ENCODE measurements at regions not wholly inside any gene's neighbourhood (a gene's known extent, or its start where the extent isn't known, plus 50 kb on each side); places are given as distances from the start of the nearest gene placed in this dataset.

GRCh38 chr1:17903386-17903785 lies 148.3 kb downstream of the ACTL8 start:
- Histone ChIP-seq H3K27me3 (ENCODE audit: insufficient read depth, low read length, poor library complexity, severe bottlenecking) (no peaks in the 10 kb centered on the region), H3K4me3 (ENCODE audit: low read length, poor library complexity, severe bottlenecking) (no peak overlapping the region)
- TF ChIP-seq, protein P1, sequence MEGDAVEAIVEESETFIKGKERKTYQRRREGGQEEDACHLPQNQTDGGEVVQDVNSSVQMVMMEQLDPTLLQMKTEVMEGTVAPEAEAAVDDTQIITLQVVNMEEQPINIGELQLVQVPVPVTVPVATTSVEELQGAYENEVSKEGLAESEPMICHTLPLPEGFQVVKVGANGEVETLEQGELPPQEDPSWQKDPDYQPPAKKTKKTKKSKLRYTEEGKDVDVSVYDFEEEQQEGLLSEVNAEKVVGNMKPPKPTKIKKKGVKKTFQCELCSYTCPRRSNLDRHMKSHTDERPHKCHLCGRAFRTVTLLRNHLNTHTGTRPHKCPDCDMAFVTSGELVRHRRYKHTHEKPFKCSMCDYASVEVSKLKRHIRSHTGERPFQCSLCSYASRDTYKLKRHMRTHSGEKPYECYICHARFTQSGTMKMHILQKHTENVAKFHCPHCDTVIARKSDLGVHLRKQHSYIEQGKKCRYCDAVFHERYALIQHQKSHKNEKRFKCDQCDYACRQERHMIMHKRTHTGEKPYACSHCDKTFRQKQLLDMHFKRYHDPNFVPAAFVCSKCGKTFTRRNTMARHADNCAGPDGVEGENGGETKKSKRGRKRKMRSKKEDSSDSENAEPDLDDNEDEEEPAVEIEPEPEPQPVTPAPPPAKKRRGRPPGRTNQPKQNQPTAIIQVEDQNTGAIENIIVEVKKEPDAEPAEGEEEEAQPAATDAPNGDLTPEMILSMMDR (conservative IDR thresholded peaks at IDR 0.05; ENCODE audit: low read length), result no peak
- TF ChIP-seq EZH2phosphoT487 (IDR thresholded peaks at IDR 0.05; ENCODE audit: borderline replicate concordance), result no peak

GRCh38 chr1:17904290-17904689 lies 149.2 kb downstream of the ACTL8 start:
- no peaks in the 10 kb centered on the region for H3K9me2 ChIP-seq (replicated peaks; ENCODE audit: low read depth, low read length)
- H3K79me2 ChIP-seq (ENCODE audit: insufficient read depth, low read length), result no peaks in the 10 kb centered on the region
- H3K9ac ChIP-seq (ENCODE audit: low read depth, low read length, poor library complexity, severe bottlenecking), result no peak overlapping the region
- no peaks in the 10 kb centered on the region; the same call in 1 of the 2 replicates for H3K9me3 ChIP-seq (ENCODE audit: insufficient read depth, low read depth, low read length)
- H3K4me2 ChIP-seq (ENCODE audit: low read depth, low read length, poor library complexity, severe bottlenecking), result no peak overlapping the region
- no peaks in the 10 kb centered on the region for H4K20me1 ChIP-seq (ENCODE audit: insufficient read depth, low read length, poor library complexity, severe bottlenecking)
- no peak overlapping the region for H3K4me3 ChIP-seq (ENCODE audit: low read length, poor library complexity, severe bottlenecking)
- TF ChIP-seq EZH2phosphoT487 (IDR thresholded peaks at IDR 0.05; ENCODE audit: borderline replicate concordance), result no peak
- TF ChIP-seq, protein P1 (conservative IDR thresholded peaks at IDR 0.05; ENCODE audit: low read length), result no peak
- H2AFZ ChIP-seq (ENCODE audit: low read length), result no peak overlapping the region
- H3F3A ChIP-seq (ENCODE audit: low read depth), result no peaks in the 10 kb centered on the region
- H3K27me3 ChIP-seq (ENCODE audit: insufficient read depth, low read length, poor library complexity, severe bottlenecking), result no peaks in the 10 kb centered on the region
- H3K36me3 ChIP-seq (ENCODE audit: insufficient read depth, low read length), result no peaks in the 10 kb centered on the region
- H3K4me1 ChIP-seq (ENCODE audit: insufficient read depth, low read length, poor library complexity, severe bottlenecking), result no peaks in the 10 kb centered on the region

More at GRCh38 chr1:17903386-17903785, 148.3 kb downstream of the ACTL8 start:
- Histone ChIP-seq H2AFZ (ENCODE audit: low read length) (no peak overlapping the region), H3K9me2 (replicated peaks; ENCODE audit: low read depth, low read length) (no peaks in the 10 kb centered on the region), H4K20me1 (ENCODE audit: insufficient read depth, low read length, poor library complexity, severe bottlenecking) (no peaks in the 10 kb centered on the region), H3K36me3 (ENCODE audit: insufficient read depth, low read length) (no peaks in the 10 kb centered on the region), H3K9me3 (ENCODE audit: insufficient read depth, low read depth, low read length) (no peaks in the 10 kb centered on the region; the same call in 1 of the 2 replicates), H3K4me1 (ENCODE audit: insufficient read depth, low read length, poor library complexity, severe bottlenecking) (no peaks in the 10 kb centered on the region), H3K9ac (ENCODE audit: low read depth, low read length, poor library complexity, severe bottlenecking) (no peak overlapping the region), H3K4me2 (ENCODE audit: low read depth, low read length, poor library complexity, severe bottlenecking) (no peak overlapping the region), H3K79me2 (ENCODE audit: insufficient read depth, low read length) (no peaks in the 10 kb centered on the region), H3F3A (ENCODE audit: low read depth) (no peaks in the 10 kb centered on the region)

DNA sequence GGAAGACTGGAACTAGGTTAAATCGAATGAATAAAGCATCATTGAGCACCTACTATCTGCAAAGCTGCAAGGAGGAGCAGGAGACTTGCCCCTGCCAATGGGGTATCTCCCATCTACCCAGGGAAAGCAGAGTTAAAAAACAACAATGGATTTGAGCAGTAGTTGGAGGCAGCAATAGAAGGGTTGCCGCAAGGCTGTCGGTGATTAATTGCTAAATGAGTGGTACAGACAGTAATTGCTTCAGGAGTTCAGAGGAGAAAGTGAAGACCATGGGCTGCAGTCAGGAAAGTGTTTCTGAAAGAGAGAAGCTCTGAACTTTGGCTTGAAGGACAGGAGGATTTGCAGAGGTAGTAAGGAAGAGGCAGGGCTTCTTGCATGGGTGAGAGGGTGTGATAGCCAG lies 152.9 kb downstream of the ACTL8 start:
- Histone ChIP-seq H2AFZ (ENCODE audit: low read length) (no peak overlapping the region), H4K20me1 (ENCODE audit: insufficient read depth, low read length, poor library complexity, severe bottlenecking) (no peaks in the 10 kb centered on the region), H3K9me2 (replicated peaks; ENCODE audit: low read depth, low read length) (no peaks in the 10 kb centered on the region), H3K4me1 (ENCODE audit: insufficient read depth, low read length, poor library complexity, severe bottlenecking) (no peaks in the 10 kb centered on the region), H3K4me2 (ENCODE audit: low read depth, low read length, poor library complexity, severe bottlenecking) (no peak overlapping the region), H3K27me3 (ENCODE audit: insufficient read depth, low read length, poor library complexity, severe bottlenecking) (no peaks in the 10 kb centered on the region), H3K9me3 (ENCODE audit: insufficient read depth, low read depth, low read length) (no peaks in the 10 kb centered on the region; the same call in 1 of the 2 replicates), H3K36me3 (ENCODE audit: insufficient read depth, low read length) (no peaks in the 10 kb centered on the region), H3K79me2 (ENCODE audit: insufficient read depth, low read length) (no peaks in the 10 kb centered on the region), H3K4me3 (ENCODE audit: low read length, poor library complexity, severe bottlenecking) (no peak overlapping the region), H3F3A (ENCODE audit: low read depth) (no peaks in the 10 kb centered on the region), H3K9ac (ENCODE audit: low read depth, low read length, poor library complexity, severe bottlenecking) (no peak overlapping the region)
- TF ChIP-seq, protein P1 (conservative IDR thresholded peaks at IDR 0.05; ENCODE audit: low read length), result no peak
- TF ChIP-seq EZH2phosphoT487 (IDR thresholded peaks at IDR 0.05; ENCODE audit: borderline replicate concordance), result no peak
